Activated CD4-positive, alpha-beta memory T cell treated with anti-CD3 and anti-CD28 coated beads for 36 hours (primary cell): ENCODE measurements at regions not wholly inside any gene's neighbourhood (a gene's known extent, or its start where the extent isn't known, plus 50 kb on each side); places are given as distances from the start of the nearest gene placed in this dataset.
"Not testable (repeated sequence)": the region's sequence is repeated elsewhere in the genome, so short reads cannot be mapped to it uniquely, and the experiment has no call there.

Experiments used
- CTCF ChIA-PET: fragments of 350-600 bp; sonication (Branson Sonifier 250); formaldehyde crosslinking; loops from one replicate; lab custom pipeline; 2021; ENCODE audit warnings: antibody characterized with exemption, inconsistent platforms; lab: Charles Lee
- POLR2A ChIA-PET: fragments of 350-600 bp; sonication (Branson Sonifier 250); formaldehyde crosslinking; loops from one replicate; lab custom pipeline; 2021; ENCODE audit warnings: antibody characterized with exemption; lab: Charles Lee
- DNase-seq: peaks from one replicate; pipeline ENCODE4 v3.0.0-alpha.2; 2020
- H3K27ac Mint-ChIP-seq: one replicate; pipeline ENCODE4 v1.8.0; 2021; ENCODE audit warnings: mixed read lengths
- H3K27me3 Mint-ChIP-seq: one replicate; pipeline ENCODE4 v1.8.0; 2021; ENCODE audit warnings: mixed read lengths
- H3K36me3 Mint-ChIP-seq: one replicate; pipeline ENCODE4 v1.8.0; 2021; ENCODE audit warnings: mixed read lengths
- H3K4me1 Mint-ChIP-seq: one replicate; pipeline ENCODE4 v1.8.0; 2021; ENCODE audit warnings: low read depth, mixed read lengths
- H3K4me3 Mint-ChIP-seq: one replicate; pipeline ENCODE4 v1.8.0; 2021; ENCODE audit warnings: mild to moderate bottlenecking, mixed read lengths
- H3K9me3 Mint-ChIP-seq: one replicate; pipeline ENCODE4 v1.8.0; 2021; ENCODE audit warnings: mixed read lengths
- intact Hi-C: fragments of 100-400 bp; cut with micrococcal nuclease; formaldehyde crosslinking; loops from one replicate; pipeline ENCODE4 v1.15.1; 2023

DNA sequence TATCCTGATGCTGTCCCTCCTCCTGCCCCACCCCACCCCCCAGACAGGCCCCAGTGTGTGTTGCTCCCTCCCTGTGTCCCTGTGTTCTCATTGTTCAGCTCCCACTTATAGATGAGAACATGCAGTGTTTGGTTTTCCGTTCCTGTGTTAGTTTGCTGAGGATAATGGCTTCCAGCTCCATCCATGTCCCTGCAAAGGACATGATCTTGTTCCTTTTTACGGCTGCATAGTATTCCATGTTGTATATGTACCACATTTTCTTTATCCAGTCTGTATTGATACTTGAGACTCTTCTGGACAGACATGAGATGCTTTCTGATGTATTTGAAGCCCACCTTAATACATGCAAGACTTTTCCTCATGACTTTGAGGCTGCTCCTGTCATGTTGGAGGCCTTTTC, 91.8 kb upstream of the USP9X start:
- intact Hi-C loops, CTCF ChIA-PET, H3K27me3 Mint-ChIP-seq, H3K36me3 Mint-ChIP-seq, H3K27ac Mint-ChIP-seq, H3K4me1 Mint-ChIP-seq, DNase-seq, H3K4me3 Mint-ChIP-seq, POLR2A ChIA-PET, H3K9me3 Mint-ChIP-seq: not testable (repeated sequence)

DNA sequence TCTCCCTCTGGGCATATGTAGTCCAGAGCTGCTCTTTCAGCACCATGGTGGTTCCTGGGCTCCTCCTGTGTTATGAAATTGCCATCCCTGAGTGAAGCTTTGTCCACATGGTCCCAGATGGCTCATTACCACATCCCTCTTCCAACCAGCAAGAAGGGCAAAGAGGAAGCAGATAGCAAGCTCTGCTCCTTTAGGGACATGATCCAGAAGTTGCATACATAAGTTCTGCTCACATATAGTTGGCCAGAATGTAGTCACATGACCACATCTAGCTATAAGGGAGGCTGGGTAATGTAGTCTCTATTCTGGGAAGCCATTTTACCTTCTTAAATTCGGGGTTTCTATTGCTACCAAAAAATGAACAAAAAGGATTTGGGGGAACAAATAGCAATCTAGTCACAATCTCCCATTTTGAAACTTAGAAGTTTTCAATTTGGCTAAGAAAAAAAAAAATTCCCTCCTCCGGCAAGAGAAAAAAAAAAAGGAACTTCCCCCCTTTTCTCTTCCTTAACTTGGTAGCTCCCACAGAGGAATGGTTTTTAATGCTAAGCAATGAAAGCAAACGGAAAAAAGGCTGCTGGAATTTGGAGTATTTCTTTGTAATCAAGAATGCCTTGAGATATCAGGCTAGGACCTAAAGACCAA, 88.2 kb upstream of the USP9X start:
- CTCF ChIA-PET = interaction anchor here (1.1 kb wide), 1 partner anchor 183 kb away, joined by 3 read pairs; no protein-coding TSS in a partner anchor
- intact Hi-C loops = no loop called here
- H3K4me1 Mint-ChIP-seq = no peaks in the 10 kb centered on the region

DNA sequence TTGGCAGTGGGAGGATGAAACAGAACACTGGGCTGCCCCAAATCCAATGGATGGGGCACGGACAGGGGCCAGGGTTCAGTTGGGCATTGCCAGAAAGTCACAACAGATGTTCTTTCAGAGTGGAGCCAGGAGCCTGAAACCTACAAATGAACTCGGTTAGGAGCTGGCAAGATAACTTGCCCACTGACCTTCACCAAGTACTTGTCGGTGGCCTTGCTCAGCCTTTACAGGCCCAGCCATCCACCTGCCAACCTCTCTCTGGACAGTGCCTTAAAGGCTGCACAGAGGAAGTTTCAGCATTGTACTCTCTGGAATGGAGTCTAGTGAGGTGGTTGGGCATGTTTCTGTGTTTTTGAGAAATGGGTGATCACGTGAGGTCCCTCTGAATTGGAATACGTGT, 87.1 kb upstream of the USP9X start:
- no peak overlapping the region for H3K27ac Mint-ChIP-seq
- H3K4me1 Mint-ChIP-seq = no peaks in the 10 kb centered on the region
- H3K4me3 Mint-ChIP-seq = no peak overlapping the region
- intact Hi-C loops = no loop called here
- no peaks in the 10 kb centered on the region for H3K36me3 Mint-ChIP-seq
- no peaks in the 10 kb centered on the region for H3K27me3 Mint-ChIP-seq
- DNase-seq = no peak
- POLR2A ChIA-PET = no interaction called here
- H3K9me3 Mint-ChIP-seq = no peaks in the 10 kb centered on the region
- CTCF ChIA-PET = interaction anchor here (1.1 kb wide), 1 partner anchor 182 kb away, joined by 3 read pairs; no protein-coding TSS in a partner anchor

More for the DNA sequence above, 88.2 kb upstream of the USP9X start:
- DNase-seq = no peak
- POLR2A ChIA-PET = no interaction called here
- H3K36me3 Mint-ChIP-seq = no peaks in the 10 kb centered on the region
- H3K4me3 Mint-ChIP-seq = no peak overlapping the region
- no peaks in the 10 kb centered on the region for H3K27me3 Mint-ChIP-seq
- H3K9me3 Mint-ChIP-seq = no peaks in the 10 kb centered on the region
- no peak overlapping the region for H3K27ac Mint-ChIP-seq

DNA sequence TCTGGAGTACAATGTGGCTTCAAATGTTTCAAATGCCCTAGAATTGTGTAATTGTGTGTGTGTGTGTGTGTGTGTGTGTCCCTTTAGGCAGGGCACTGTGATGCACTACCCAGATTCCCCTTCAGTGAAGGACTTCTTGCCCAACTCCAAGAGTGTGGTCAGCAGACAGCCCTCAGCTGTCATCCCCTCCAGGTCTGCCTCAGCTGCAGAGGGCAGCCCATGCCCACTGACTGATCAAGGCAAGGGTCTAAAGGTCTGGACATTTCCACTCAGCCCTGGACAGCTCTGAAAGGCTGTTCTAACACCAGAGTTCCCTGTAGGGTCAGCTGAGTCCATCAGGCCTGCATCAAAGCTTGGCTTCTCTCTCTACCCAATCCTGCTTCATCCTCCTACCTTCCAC, 83.9 kb upstream of the USP9X start:
- intact Hi-C loops = no loop called here
- POLR2A ChIA-PET = no interaction called here
- H3K4me3 Mint-ChIP-seq = no peak overlapping the region
- H3K27ac Mint-ChIP-seq = no peak overlapping the region
- CTCF ChIA-PET = no interaction called here
- no peak for DNase-seq
- H3K9me3 Mint-ChIP-seq = no peaks in the 10 kb centered on the region
- no peaks in the 10 kb centered on the region for H3K27me3 Mint-ChIP-seq
- H3K36me3 Mint-ChIP-seq = no peaks in the 10 kb centered on the region
- no peaks in the 10 kb centered on the region for H3K4me1 Mint-ChIP-seq

- no peak for DNase-seq
- Mint-ChIP-seq H3K36me3 (no peaks in the 10 kb centered on the region), H3K9me3 (no peaks in the 10 kb centered on the region), H3K27ac (no peak overlapping the region), H3K4me3 (no peak overlapping the region), H3K4me1 (no peaks in the 10 kb centered on the region), H3K27me3 (no peaks in the 10 kb centered on the region)
- ChIA-PET CTCF (no interaction called here), POLR2A (no interaction called here)
- intact Hi-C loops = no loop called here
Measured at GRCh38 chrX:41002026-41002425, 83.2 kb upstream of the USP9X start.

DNA sequence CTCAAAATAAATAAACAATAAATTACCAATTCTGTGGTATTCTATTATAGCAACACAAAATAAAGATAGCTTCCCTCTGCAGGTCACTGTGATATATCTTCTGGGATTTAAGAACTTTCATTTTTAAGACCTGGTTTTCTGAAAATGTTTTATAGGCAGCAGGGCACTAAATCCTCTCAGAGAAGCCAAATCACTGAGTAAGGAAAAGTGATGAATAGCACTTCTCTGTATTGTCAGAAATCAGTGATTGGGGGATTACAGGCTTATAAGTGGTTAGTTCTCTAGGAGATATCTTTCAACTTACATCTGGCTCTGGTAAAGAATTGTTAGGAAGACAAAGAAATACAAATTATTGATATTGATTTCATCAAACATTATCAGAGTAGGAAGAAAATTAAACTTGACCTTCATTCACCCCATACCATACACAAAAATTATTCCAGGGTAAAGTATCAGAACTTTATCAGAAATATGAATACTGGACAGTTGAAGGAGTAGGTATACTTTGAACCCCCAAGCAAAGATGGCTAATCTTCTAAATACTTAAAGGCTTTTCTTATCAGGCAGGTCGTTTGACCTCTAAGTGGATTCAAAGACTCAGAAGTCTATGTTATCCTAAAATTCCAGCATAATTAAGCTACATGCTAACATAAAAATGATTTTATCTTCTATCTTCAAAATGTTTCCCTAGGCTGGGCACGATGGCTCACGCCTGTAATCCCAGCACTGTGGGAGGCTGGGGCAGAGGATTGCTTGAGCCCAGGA, 81.6 kb upstream of the USP9X start:
- POLR2A ChIA-PET = no interaction called here
- no peak overlapping the region for H3K27ac Mint-ChIP-seq
- H3K4me3 Mint-ChIP-seq = no peak overlapping the region
- no peaks in the 10 kb centered on the region for H3K36me3 Mint-ChIP-seq
- intact Hi-C loops = no loop called here
- CTCF ChIA-PET = no interaction called here
- no peaks in the 10 kb centered on the region for H3K4me1 Mint-ChIP-seq
- no peak for DNase-seq
- H3K27me3 Mint-ChIP-seq = no peaks in the 10 kb centered on the region
- H3K9me3 Mint-ChIP-seq = no peaks in the 10 kb centered on the region

- ChIA-PET CTCF (no interaction called here), POLR2A (no interaction called here)
- intact Hi-C loops = no loop called here
- H3K27me3 Mint-ChIP-seq = no peaks in the 10 kb centered on the region
- peaks cover 6% of the 10 kb centered on the region for H3K4me1 Mint-ChIP-seq
- no peak for DNase-seq
- no peak overlapping the region for H3K27ac Mint-ChIP-seq
- H3K4me3 Mint-ChIP-seq = no peak overlapping the region
- no peaks in the 10 kb centered on the region for H3K36me3 Mint-ChIP-seq
- H3K9me3 Mint-ChIP-seq = no peaks in the 10 kb centered on the region
Measured at GRCh38 chrX:41005445-41005992, 79.7 kb upstream of the USP9X start.

GRCh38 chrX:41009850-41010846, 75.1 kb upstream of the USP9X start:
- no peaks in the 10 kb centered on the region for H3K9me3 Mint-ChIP-seq
- peak overlapping the region; percentile 45 for H3K27ac Mint-ChIP-seq
- DNase-seq = peak; percentile 74
- peak overlapping the region; percentile 52 for H3K4me3 Mint-ChIP-seq
- ChIA-PET CTCF (interaction anchor here (0.6 to 1.6 kb wide), 2 partner anchors 132 to 137 kb away, joined by 3 to 4 read pairs; no protein-coding TSS in a partner anchor), POLR2A (interaction anchor here (1.0 kb wide), 1 partner anchor 17 kb away, joined by 4 read pairs; no protein-coding TSS in a partner anchor)
- H3K27me3 Mint-ChIP-seq = no peaks in the 10 kb centered on the region
- intact Hi-C loops = loop anchor here (5.0 kb wide), 3 partner anchors 72 to 138 kb away; no protein-coding TSS in a partner anchor
- peaks cover 20% of the 10 kb centered on the region for H3K4me1 Mint-ChIP-seq
- no peaks in the 10 kb centered on the region for H3K36me3 Mint-ChIP-seq

DNA sequence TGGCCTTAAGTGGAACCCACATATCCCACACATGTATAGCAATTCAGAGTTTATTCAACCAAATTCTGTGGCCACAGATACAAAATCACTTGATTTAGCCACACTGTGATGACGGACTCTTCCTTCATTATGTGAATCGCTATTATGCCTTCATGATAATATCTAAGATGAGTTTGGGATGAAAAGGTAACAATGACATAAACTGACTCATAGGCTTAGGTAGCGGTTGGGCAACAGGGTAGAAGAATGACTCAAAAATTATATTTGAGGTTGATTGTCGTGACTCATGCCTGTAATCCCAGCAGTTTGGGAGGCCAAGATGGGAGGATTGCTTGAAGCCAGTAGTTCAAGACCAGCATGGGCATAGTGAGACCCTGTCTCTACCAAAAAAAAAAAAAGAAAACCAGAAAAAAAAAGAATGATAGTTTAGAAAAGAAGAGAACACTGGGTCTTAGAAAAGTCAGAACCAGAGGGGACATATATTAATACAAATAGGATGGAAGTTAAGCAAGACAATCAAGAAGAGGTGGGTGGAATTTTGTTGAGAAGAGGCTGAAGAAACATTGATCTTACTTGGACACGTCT, 70.4 kb upstream of the USP9X start:
- Mint-ChIP-seq H3K27me3 (no peaks in the 10 kb centered on the region), H3K9me3 (no peaks in the 10 kb centered on the region), H3K4me3 (no peak overlapping the region), H3K27ac (no peak overlapping the region), H3K36me3 (no peaks in the 10 kb centered on the region), H3K4me1 (peaks cover 18% of the 10 kb centered on the region)
- intact Hi-C loops = loop anchor here (5.0 kb wide), 3 partner anchors 67 to 143 kb away; no protein-coding TSS in a partner anchor
- ChIA-PET CTCF (no interaction called here), POLR2A (no interaction called here)
- peak; percentile 40 for DNase-seq

DNA sequence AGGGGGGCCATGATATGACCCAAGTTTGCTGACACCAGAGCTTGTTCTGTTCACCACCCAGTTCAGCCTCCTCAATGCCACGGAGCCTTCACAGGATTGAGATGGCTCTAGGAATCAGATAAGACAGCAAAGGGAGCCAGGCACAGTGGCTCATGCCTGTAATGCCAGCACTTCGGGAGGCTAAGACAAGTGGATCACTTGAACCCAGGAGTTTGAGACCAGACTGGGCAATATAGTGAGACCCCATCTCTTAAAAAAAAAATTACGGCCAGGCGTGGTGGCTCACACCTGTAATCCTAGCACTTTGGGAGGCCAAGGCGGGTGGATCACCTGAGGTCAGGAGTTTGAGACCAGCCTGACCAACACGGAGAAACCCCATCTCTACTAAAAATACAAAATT, 67.5 kb upstream of the USP9X start:
- peaks cover 11% of the 10 kb centered on the region for H3K4me1 Mint-ChIP-seq
- CTCF ChIA-PET, POLR2A ChIA-PET: not testable (repeated sequence)

DNA sequence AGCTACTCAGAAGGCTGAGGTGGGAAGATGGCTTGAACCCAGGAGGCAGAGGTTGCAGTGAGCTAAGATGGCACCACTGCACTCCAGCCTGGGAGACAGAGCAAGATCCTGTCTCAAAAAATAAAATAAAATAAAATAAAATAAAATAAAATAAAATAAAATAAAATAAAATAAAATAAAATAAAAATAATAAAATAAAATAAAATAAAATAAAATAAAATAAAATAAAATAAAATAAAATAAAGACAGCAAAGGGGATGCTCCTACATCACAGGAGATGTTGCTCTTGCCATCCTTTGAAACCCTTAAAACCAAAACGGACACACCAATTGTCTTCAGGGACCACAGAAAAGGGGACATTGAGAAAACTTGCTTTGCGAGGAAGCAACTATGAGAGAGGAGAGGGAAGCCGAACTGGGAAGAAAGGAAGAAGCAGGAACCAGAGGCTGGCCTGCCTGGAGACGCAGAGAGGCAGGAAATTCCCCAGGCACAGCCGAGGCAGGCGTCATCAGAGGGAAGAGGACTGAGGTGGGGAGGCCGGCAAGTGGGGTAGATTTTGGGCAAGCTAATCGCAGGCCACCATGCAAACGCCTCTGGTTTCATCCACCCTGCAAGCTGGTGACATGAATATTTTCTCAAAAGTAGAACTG, 66.7 kb upstream of the USP9X start:
- H3K4me3 Mint-ChIP-seq, H3K27me3 Mint-ChIP-seq, H3K27ac Mint-ChIP-seq, H3K36me3 Mint-ChIP-seq, DNase-seq, H3K9me3 Mint-ChIP-seq, intact Hi-C loops, CTCF ChIA-PET, POLR2A ChIA-PET: not testable (repeated sequence)
- H3K4me1 Mint-ChIP-seq = peaks cover 11% of the 10 kb centered on the region

More for the DNA sequence above, 67.5 kb upstream of the USP9X start:
- intact Hi-C loops, DNase-seq, H3K36me3 Mint-ChIP-seq, H3K9me3 Mint-ChIP-seq, H3K4me3 Mint-ChIP-seq, H3K27ac Mint-ChIP-seq, H3K27me3 Mint-ChIP-seq: not testable (repeated sequence)
